Central memory CD8-positive, alpha-beta T cell (primary cell): ENCODE measurements at regions not wholly inside any gene's neighbourhood (a gene's known extent, or its start where the extent isn't known, plus 50 kb on each side); places are given as distances from the start of the nearest gene placed in this dataset.

Source experiments
- ATAC-seq: fragments of 150-1000 bp; cut with Tn5 transposase; replicated peaks from 2 replicates; pipeline ENCODE4 v1.10.0; 2022; ENCODE audit warnings: mild to moderate bottlenecking, moderate FRiP score, moderate number of reproducible peaks; ENCODE audit not compliant: poor library complexity, severe bottlenecking; ENCODE audit errors: extremely low read depth
- DNase-seq, 2 donors: peaks; one replicate each; pipeline ENCODE4 v3.0.0; 2021; ENCODE audit warnings: low spot score in 2 of 2
- H3K27ac Mint-ChIP-seq: one replicate; pipeline ENCODE4 v1.8.0; 2022; ENCODE audit warnings: low read depth, mild to moderate bottlenecking, moderate library complexity, mixed read lengths
- H3K27me3 Mint-ChIP-seq: one replicate; pipeline ENCODE4 v1.8.0; 2022; ENCODE audit warnings: mixed read lengths
- H3K36me3 Mint-ChIP-seq: one replicate; pipeline ENCODE4 v1.8.0; 2022; ENCODE audit warnings: mild to moderate bottlenecking, moderate library complexity, mixed read lengths; ENCODE audit not compliant: insufficient read depth
- H3K4me1 Mint-ChIP-seq: one replicate; pipeline ENCODE4 v1.8.0; 2022; ENCODE audit warnings: mixed read lengths
- H3K4me3 Mint-ChIP-seq: one replicate; pipeline ENCODE4 v1.8.0; 2022; ENCODE audit warnings: mild to moderate bottlenecking, moderate library complexity, mixed read lengths
- H3K9me3 Mint-ChIP-seq: one replicate; pipeline ENCODE4 v1.8.0; 2022; ENCODE audit warnings: mixed read lengths

- no peak overlapping the region for H3K4me3 Mint-ChIP-seq
- H3K4me1 Mint-ChIP-seq, result no peaks in the 10 kb centered on the region
- H3K27ac Mint-ChIP-seq, result no peak overlapping the region
- no peaks in the 10 kb centered on the region for H3K9me3 Mint-ChIP-seq
- peaks cover 2% of the 10 kb centered on the region for H3K36me3 Mint-ChIP-seq
- H3K27me3 Mint-ChIP-seq, result no peaks in the 10 kb centered on the region
- no peak for ATAC-seq
- no peak for DNase-seq
Measured at GRCh38 chr12:5248999-5249526, 182.8 kb upstream of the NTF3 start.

- H3K36me3 Mint-ChIP-seq, result peaks cover 2% of the 10 kb centered on the region
- H3K4me1 Mint-ChIP-seq, result no peaks in the 10 kb centered on the region
- H3K4me3 Mint-ChIP-seq, result no peak overlapping the region
- H3K27ac Mint-ChIP-seq, result no peak overlapping the region
- DNase-seq, result no peak
- no peaks in the 10 kb centered on the region for H3K9me3 Mint-ChIP-seq
- ATAC-seq, result no peak
- H3K27me3 Mint-ChIP-seq, result peaks cover 11% of the 10 kb centered on the region
Measured at GRCh38 chr12:5251092-5251491, 180.8 kb upstream of the NTF3 start.

GRCh38 chr12:5251786-5252185, 180.1 kb upstream of the NTF3 start:
- no peaks in the 10 kb centered on the region for H3K9me3 Mint-ChIP-seq

DNA sequence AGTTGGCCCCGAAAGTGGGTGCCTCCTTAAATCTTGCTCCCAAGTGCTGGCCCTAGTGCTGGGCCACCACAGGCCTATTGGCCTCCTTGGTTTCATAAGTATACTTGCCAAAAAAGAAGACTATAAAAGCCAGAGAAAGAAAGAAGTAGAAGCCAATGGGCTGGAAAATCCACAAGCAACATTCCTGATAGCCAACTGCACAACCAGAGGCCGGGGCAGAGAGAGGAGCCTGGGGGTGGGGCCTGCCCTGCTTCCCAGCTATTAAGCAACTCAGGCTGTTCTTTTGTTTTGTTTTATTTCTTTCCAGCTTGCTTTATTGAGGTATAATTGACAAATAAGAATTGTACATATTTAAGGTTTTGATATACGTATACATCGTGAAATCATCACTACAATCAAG, 177.2 kb upstream of the NTF3 start:
- Mint-ChIP-seq H3K27me3 (peaks cover 24% of the 10 kb centered on the region), H3K36me3 (peaks cover 2% of the 10 kb centered on the region), H3K4me3 (no peak overlapping the region), H3K27ac (no peak overlapping the region), H3K4me1 (no peaks in the 10 kb centered on the region), H3K9me3 (no peaks in the 10 kb centered on the region)
- no peak for DNase-seq
- ATAC-seq, result no peak

More at GRCh38 chr12:5251786-5252185, 180.1 kb upstream of the NTF3 start:
- H3K27me3 Mint-ChIP-seq, result peaks cover 12% of the 10 kb centered on the region
- H3K4me1 Mint-ChIP-seq, result no peaks in the 10 kb centered on the region
- DNase-seq (no peak), ATAC-seq (no peak)
- no peak overlapping the region for H3K27ac Mint-ChIP-seq
- H3K4me3 Mint-ChIP-seq, result no peak overlapping the region
- H3K36me3 Mint-ChIP-seq, result peaks cover 2% of the 10 kb centered on the region

GRCh38 chr12:5257763-5258495, 174.0 kb upstream of the NTF3 start:
- DNase-seq (no peak), ATAC-seq (no peak)
- H3K27me3 Mint-ChIP-seq, result peaks cover 24% of the 10 kb centered on the region
- no peak overlapping the region for H3K4me3 Mint-ChIP-seq
- no peaks in the 10 kb centered on the region for H3K9me3 Mint-ChIP-seq
- H3K36me3 Mint-ChIP-seq, result peaks cover 2% of the 10 kb centered on the region
- H3K4me1 Mint-ChIP-seq, result no peaks in the 10 kb centered on the region
- H3K27ac Mint-ChIP-seq, result no peak overlapping the region

- Mint-ChIP-seq H3K36me3 (peaks cover 2% of the 10 kb centered on the region), H3K9me3 (no peaks in the 10 kb centered on the region), H3K27me3 (peaks cover 24% of the 10 kb centered on the region), H3K4me1 (no peaks in the 10 kb centered on the region), H3K4me3 (no peak overlapping the region), H3K27ac (no peak overlapping the region)
- no peak for ATAC-seq
- no peak for DNase-seq
Measured at GRCh38 chr12:5258498-5258897, 173.4 kb upstream of the NTF3 start.

GRCh38 chr12:5258926-5259325, 173.0 kb upstream of the NTF3 start:
- H3K4me3 Mint-ChIP-seq, result no peak overlapping the region
- no peaks in the 10 kb centered on the region for H3K4me1 Mint-ChIP-seq
- peaks cover 24% of the 10 kb centered on the region for H3K27me3 Mint-ChIP-seq
- H3K9me3 Mint-ChIP-seq, result no peaks in the 10 kb centered on the region
- H3K36me3 Mint-ChIP-seq, result no peaks in the 10 kb centered on the region
- no peak overlapping the region for H3K27ac Mint-ChIP-seq
- ATAC-seq (no peak), DNase-seq (no peak)

- H3K9me3 Mint-ChIP-seq, result no peaks in the 10 kb centered on the region
- no peak overlapping the region for H3K27ac Mint-ChIP-seq
- ATAC-seq (no peak), DNase-seq (no peak)
- H3K36me3 Mint-ChIP-seq, result no peaks in the 10 kb centered on the region
- H3K4me3 Mint-ChIP-seq, result no peak overlapping the region
- peaks cover 24% of the 10 kb centered on the region for H3K27me3 Mint-ChIP-seq
- no peaks in the 10 kb centered on the region for H3K4me1 Mint-ChIP-seq
Measured at GRCh38 chr12:5259523-5259922, 172.4 kb upstream of the NTF3 start.

GRCh38 chr12:5260086-5260485, 171.8 kb upstream of the NTF3 start:
- peaks cover 19% of the 10 kb centered on the region for H3K27me3 Mint-ChIP-seq
- H3K4me1 Mint-ChIP-seq, result no peaks in the 10 kb centered on the region
- no peak overlapping the region for H3K27ac Mint-ChIP-seq
- no peak overlapping the region for H3K4me3 Mint-ChIP-seq
- no peak for ATAC-seq
- H3K36me3 Mint-ChIP-seq, result no peaks in the 10 kb centered on the region
- DNase-seq, result no peak
- no peaks in the 10 kb centered on the region for H3K9me3 Mint-ChIP-seq

GRCh38 chr12:5260591-5261086, 171.3 kb upstream of the NTF3 start:
- no peak overlapping the region for H3K4me3 Mint-ChIP-seq
- no peaks in the 10 kb centered on the region for H3K9me3 Mint-ChIP-seq
- H3K36me3 Mint-ChIP-seq, result no peaks in the 10 kb centered on the region
- ATAC-seq (no peak), DNase-seq (no peak)
- no peak overlapping the region for H3K27ac Mint-ChIP-seq
- H3K27me3 Mint-ChIP-seq, result peaks cover 13% of the 10 kb centered on the region
- no peaks in the 10 kb centered on the region for H3K4me1 Mint-ChIP-seq

GRCh38 chr12:5262450-5262849, 169.5 kb upstream of the NTF3 start:
- no peak for ATAC-seq
- no peak for DNase-seq

DNA sequence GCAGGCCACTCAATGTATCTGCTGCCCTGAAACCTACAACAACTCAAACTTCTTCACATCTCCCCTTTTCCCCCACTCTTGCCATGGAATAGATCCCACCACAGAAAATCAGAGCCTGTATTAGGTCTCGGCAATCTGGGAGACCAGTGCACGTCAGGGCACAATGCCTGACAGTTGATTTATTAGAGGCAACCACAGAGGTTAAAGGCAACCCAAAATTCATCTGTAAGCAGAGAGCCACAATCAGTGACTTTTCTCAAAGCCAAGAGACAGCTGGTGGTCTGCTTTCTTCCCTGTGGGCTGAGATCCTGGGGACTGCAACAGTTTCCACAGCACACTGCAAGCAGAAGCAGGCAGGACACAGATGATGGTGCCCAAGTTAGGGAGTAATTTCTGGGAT, 169.0 kb upstream of the NTF3 start:
- H3K4me3 Mint-ChIP-seq, result no peak overlapping the region

More at GRCh38 chr12:5262450-5262849, 169.5 kb upstream of the NTF3 start:
- Mint-ChIP-seq H3K36me3 (no peaks in the 10 kb centered on the region), H3K27me3 (peaks cover 5% of the 10 kb centered on the region), H3K4me1 (no peaks in the 10 kb centered on the region), H3K4me3 (no peak overlapping the region), H3K27ac (no peak overlapping the region), H3K9me3 (no peaks in the 10 kb centered on the region)

GRCh38 chr12:5264006-5264405, 167.9 kb upstream of the NTF3 start:
- H3K9me3 Mint-ChIP-seq, result no peaks in the 10 kb centered on the region
- no peak for ATAC-seq
- no peaks in the 10 kb centered on the region for H3K36me3 Mint-ChIP-seq
- H3K27me3 Mint-ChIP-seq, result no peaks in the 10 kb centered on the region
- H3K4me3 Mint-ChIP-seq, result no peak overlapping the region
- no peak overlapping the region for H3K27ac Mint-ChIP-seq
- no peaks in the 10 kb centered on the region for H3K4me1 Mint-ChIP-seq
- DNase-seq, result no peak

More for the DNA sequence above, 169.0 kb upstream of the NTF3 start:
- no peak for DNase-seq
- H3K4me1 Mint-ChIP-seq, result no peaks in the 10 kb centered on the region
- no peaks in the 10 kb centered on the region for H3K36me3 Mint-ChIP-seq
- H3K27ac Mint-ChIP-seq, result no peak overlapping the region
- ATAC-seq, result no peak
- H3K27me3 Mint-ChIP-seq, result peaks cover under 1% of the 10 kb centered on the region
- no peaks in the 10 kb centered on the region for H3K9me3 Mint-ChIP-seq
